Keratinocyte (primary cell): ENCODE measurements at regions not wholly inside any gene's neighbourhood (a gene's known extent, or its start where the extent isn't known, plus 50 kb on each side); places are given as distances from the start of the nearest gene placed in this dataset.

ENCODE experiments used
- DNase-seq: peaks from one replicate; pipeline ENCODE4 v3.0.0-alpha.2; 2011; ENCODE audit warnings: low read depth, missing footprints, low spot score
- FAIRE-seq: peaks from 2 replicates; lab custom pipeline; 2011; peaks lifted over from hg19 to GRCh38; lab: Jason Lieb, UNC
- H2AFZ ChIP-seq: 2 replicates; pipeline ENCODE4 v1.6.0; 2012; ENCODE audit warnings: low read length, control low read depth, inconsistent platforms; ENCODE audit not compliant: control insufficient read depth
- H3K27ac ChIP-seq: 2 replicates; pipeline ENCODE4 v1.5.1; 2011; ENCODE audit warnings: low read length; ENCODE audit not compliant: control insufficient read depth, insufficient read depth
- H3K27me3 ChIP-seq: 3 replicates; pipeline ENCODE4 v1.6.0; 2011; ENCODE audit warnings: low read length; ENCODE audit not compliant: control insufficient read depth, insufficient read depth; ENCODE audit errors: extremely low read depth
- H3K36me3 ChIP-seq, 2 experiments: 2 replicates in 1 of 2; 3 replicates in 1 of 2; pipeline ENCODE4 v1.5.1; 2011; ENCODE audit warnings: low read length in 2 of 2, mild to moderate bottlenecking in 1 of 2; ENCODE audit not compliant: control insufficient read depth in 2 of 2, insufficient read depth in 2 of 2; ENCODE audit errors: extremely low read depth in 1 of 2
- H3K4me1 ChIP-seq: 3 replicates; pipeline ENCODE4 v1.5.1; 2011; ENCODE audit warnings: low read length; ENCODE audit not compliant: control insufficient read depth, insufficient read depth; ENCODE audit errors: extremely low read depth
- H3K4me2 ChIP-seq: 3 replicates; pipeline ENCODE4 v1.6.0; 2011; ENCODE audit warnings: low read depth, low read length; ENCODE audit not compliant: control insufficient read depth, insufficient read depth; ENCODE audit errors: extremely low read depth
- H3K4me3 ChIP-seq, 3 experiments: fragments of 200-600 bp in 1 of 3; sonication (generic) in 1 of 3; 2 replicates in 2 of 3; 3 replicates in 1 of 3; pipeline ENCODE4 v1.5.1; 2011 to 2016; ENCODE audit warnings: low read length in 3 of 3, mild to moderate bottlenecking in 3 of 3, control low read depth in 2 of 3, inconsistent platforms in 1 of 3, low read depth in 1 of 3, mixed read lengths in 1 of 3, mixed run types in 1 of 3, moderate library complexity in 1 of 3; ENCODE audit not compliant: control insufficient read depth in 2 of 3, insufficient read depth in 2 of 3; ENCODE audit errors: extremely low read depth in 1 of 3
- H3K79me2 ChIP-seq: 2 replicates; pipeline ENCODE4 v1.6.0; 2012; ENCODE audit warnings: low read length; ENCODE audit not compliant: control insufficient read depth, insufficient read depth
- H3K9ac ChIP-seq: 3 replicates; pipeline ENCODE4 v1.6.0; 2011; ENCODE audit warnings: low read length; ENCODE audit not compliant: control insufficient read depth, insufficient read depth; ENCODE audit errors: extremely low read depth
- H3K9me1 ChIP-seq: 3 replicates; pipeline ENCODE4 v1.6.0; 2011; ENCODE audit warnings: low read length; ENCODE audit not compliant: control insufficient read depth, insufficient read depth; ENCODE audit errors: extremely low read depth
- H3K9me3 ChIP-seq: 2 replicates; pipeline ENCODE4 v1.5.1; 2012; ENCODE audit warnings: low read depth, low read length; ENCODE audit not compliant: control insufficient read depth
- H4K20me1 ChIP-seq: 3 replicates; pipeline ENCODE4 v1.6.0; 2011; ENCODE audit warnings: low read length; ENCODE audit not compliant: control insufficient read depth, insufficient read depth; ENCODE audit errors: extremely low read depth
- CTCF ChIP-seq, 3 experiments: IDR thresholded peaks in 1 of 3; conservative IDR thresholded peaks in 1 of 3; optimal IDR thresholded peaks in 1 of 3; 2 replicates in 2 of 3; 3 replicates in 1 of 3; pipeline versions ENCODE3 to v1.5.1; 2011; ENCODE audit warnings: low read length in 3 of 3, mild to moderate bottlenecking in 3 of 3, moderate library complexity in 2 of 3, control low read depth in 1 of 3, inconsistent platforms in 1 of 3; ENCODE audit not compliant: insufficient read depth in 2 of 3; ENCODE audit errors: extremely low read depth in 1 of 3
- EZH2 ChIP-seq: IDR thresholded peaks from one replicate; pipeline ENCODE4 v1.6.1; 2012; ENCODE audit warnings: inconsistent platforms, mild to moderate bottlenecking, low read length, moderate library complexity
- dilution Hi-C: fragments of 300-500 bp; cut with MboI; formaldehyde crosslinking; loops from one replicate; pipeline ENCODE4 v1.7.0; 2020; ENCODE audit warnings: low sequenced_read_pairs; ENCODE audit not compliant: extremely low pct_ligation_motif_present

- no peaks in the 10 kb centered on the region for H4K20me1 ChIP-seq
- H3K27me3 ChIP-seq = no peaks in the 10 kb centered on the region
- H3K4me1 ChIP-seq = peaks cover 31% of the 10 kb centered on the region
- no peaks in the 10 kb centered on the region for H3K9me1 ChIP-seq
- TF ChIP-seq EZH2 (no peak), CTCF (optimal IDR thresholded peaks at IDR 0.05 in 1 of 3, IDR thresholded peaks at IDR 0.05 in 1 of 3, conservative IDR thresholded peaks at IDR 0.05 in 1 of 3; ENCODE audit: extremely low read depth in 1 of 3, insufficient read depth in 2 of 3, low read length in 3 of 3) (no peak)
- dilution Hi-C loops = no loop called here
- no peak overlapping the region for H3K9ac ChIP-seq
- no peak for FAIRE-seq
- no peak for DNase-seq
- no peak overlapping the region for H3K27ac ChIP-seq
- no peaks in the 10 kb centered on the region for H3K9me3 ChIP-seq
- H3K4me2 ChIP-seq = no peak overlapping the region
- no peak overlapping the region for H2AFZ ChIP-seq
- H3K79me2 ChIP-seq = no peaks in the 10 kb centered on the region
- no peak overlapping the region for H3K4me3 ChIP-seq
- no peaks in the 10 kb centered on the region for H3K36me3 ChIP-seq
Observed at GRCh38 chr15:58329211-58329610, 102.6 kb upstream of the LIPC start.

- dilution Hi-C loops = no loop called here
- Histone ChIP-seq H3K4me1 (peaks cover 31% of the 10 kb centered on the region), H3K36me3 (no peaks in the 10 kb centered on the region), H4K20me1 (no peaks in the 10 kb centered on the region), H3K9ac (no peak overlapping the region), H3K4me3 (no peak overlapping the region), H3K9me1 (no peaks in the 10 kb centered on the region), H3K9me3 (no peaks in the 10 kb centered on the region), H2AFZ (peak overlapping the region; percentile 57), H3K79me2 (no peaks in the 10 kb centered on the region), H3K27me3 (no peaks in the 10 kb centered on the region), H3K4me2 (no peak overlapping the region), H3K27ac (no peak overlapping the region)
- DNase-seq = no peak
- TF ChIP-seq CTCF (optimal IDR thresholded peaks at IDR 0.05 in 1 of 3, IDR thresholded peaks at IDR 0.05 in 1 of 3, conservative IDR thresholded peaks at IDR 0.05 in 1 of 3; ENCODE audit: extremely low read depth in 1 of 3, insufficient read depth in 2 of 3, low read length in 3 of 3) (no peak), EZH2 (no peak)
- no peak for FAIRE-seq
Observed at GRCh38 chr15:58329781-58330671, 101.8 kb upstream of the LIPC start.
